Choroid plexus epithelial cell (primary cell): ENCODE measurements at regions not wholly inside any gene's neighbourhood (a gene's known extent, or its start where the extent isn't known, plus 50 kb on each side); places are given as distances from the start of the nearest gene placed in this dataset.

ENCODE experiments used
- DNase-seq: peaks from one replicate; pipeline ENCODE4 v3.0.0-alpha.2; 2010; ENCODE audit warnings: low read depth
- H3K4me3 ChIP-seq: 2 replicates; pipeline ENCODE4 v1.5.1; 2011; ENCODE audit warnings: low read depth, mild to moderate bottlenecking, control low read depth, low read length, moderate library complexity
- CTCF ChIP-seq: conservative IDR thresholded peaks from 2 replicates; pipeline ENCODE4 v1.5.1; 2011; ENCODE audit warnings: low read depth, mild to moderate bottlenecking, control low read depth, inconsistent platforms, low read length, moderate library complexity

GRCh38 chr20:54879393-54879792 lies 404.0 kb downstream of the DOK5 start:
- DNase-seq, result no peak
- H3K4me3 ChIP-seq, result no peak overlapping the region
- no peak for TF ChIP-seq CTCF

GRCh38 chr20:54875307-54875706 lies 399.9 kb downstream of the DOK5 start:
- TF ChIP-seq CTCF, result no peak
- H3K4me3 ChIP-seq, result no peak overlapping the region
- DNase-seq, result no peak

GRCh38 chr20:54874718-54875117 lies 399.3 kb downstream of the DOK5 start:
- no peak overlapping the region for H3K4me3 ChIP-seq
- no peak for TF ChIP-seq CTCF
- DNase-seq, result no peak

- H3K4me3 ChIP-seq, result no peak overlapping the region
- DNase-seq, result no peak
- TF ChIP-seq CTCF, result no peak
Measured at GRCh38 chr20:54872440-54872839, 397.0 kb downstream of the DOK5 start.

- no peak for DNase-seq
- no peak for TF ChIP-seq CTCF
- H3K4me3 ChIP-seq, result no peak overlapping the region
Measured at GRCh38 chr20:54869765-54870164, 394.4 kb downstream of the DOK5 start.

- DNase-seq, result no peak
- no peak for TF ChIP-seq CTCF
- no peak overlapping the region for H3K4me3 ChIP-seq
Measured at GRCh38 chr20:54865273-54865672, 389.9 kb downstream of the DOK5 start.

- TF ChIP-seq CTCF, result no peak
- no peak overlapping the region for H3K4me3 ChIP-seq
- DNase-seq, result no peak
Measured at GRCh38 chr20:54860716-54861115, 385.3 kb downstream of the DOK5 start.
